Heart right ventricle (tissue), 16 donors: ENCODE measurements at regions not wholly inside any gene's neighbourhood (a gene's known extent, or its start where the extent isn't known, plus 50 kb on each side); places are given as distances from the start of the nearest gene placed in this dataset.
A peak's percentile ranks its signal among the peaks of the same experiment; 100 is the strongest.

ENCODE experiments used
- ATAC-seq, 8 donors: fragments of 200-7000 bp; cut with Tn5 transposase; one replicate each; pipeline ENCODE4 v1.9.1; 2020; ENCODE audit warnings: mild to moderate bottlenecking in 8 of 8, moderate library complexity in 8 of 8, moderate number of reproducible peaks in 1 of 8
- DNase-seq, 2 donors: peaks; one replicate each; pipeline ENCODE4 v3.0.0-alpha.2; 2020
- H3K27ac ChIP-seq, 10 donors: fragments of 200-600 bp; sonication (generic) in 2 of 10; one replicate each; pipeline versions ENCODE4 v1.5.0 to v1.8.0; 2020 to 2022; ENCODE audit warnings: mild to moderate bottlenecking in 3 of 10
- H3K27me3 ChIP-seq, 7 donors: fragments of 200-600 bp; one replicate each; pipeline ENCODE4 v1.8.0; 2021 to 2022; ENCODE audit warnings: mild to moderate bottlenecking in 2 of 7
- H3K36me3 ChIP-seq, 9 donors: fragments of 200-600 bp; sonication (generic) in 1 of 9; one replicate each; pipeline versions ENCODE4 v1.5.0 to v1.8.0; 2020 to 2022; ENCODE audit warnings: mild to moderate bottlenecking in 2 of 9
- H3K4me1 ChIP-seq, 9 donors: fragments of 200-600 bp; sonication (generic) in 1 of 9; one replicate each; pipeline versions ENCODE4 v1.5.0 to v1.8.0; 2020 to 2022; ENCODE audit warnings: mild to moderate bottlenecking in 4 of 9
- H3K4me3 ChIP-seq, 10 donors: fragments of 200-600 bp; sonication (generic) in 2 of 10; one replicate each; pipeline versions ENCODE4 v1.5.0 to v1.8.0; 2020 to 2022; ENCODE audit warnings: mild to moderate bottlenecking in 7 of 10, moderate library complexity in 2 of 10
- H3K9me3 ChIP-seq, 11 donors: fragments of 200-600 bp in 10 of 11; sonication (generic) in 2 of 11; one replicate each; pipeline versions ENCODE4 v1.5.0 to v1.8.0; 2013 to 2022; ENCODE audit warnings: mild to moderate bottlenecking in 2 of 11, control low read depth in 1 of 11, moderate library complexity in 1 of 11
- CTCF ChIP-seq, 9 donors: fragments of 200-600 bp; sonication (generic) in 2 of 9; IDR thresholded peaks; one replicate each; pipeline versions ENCODE4 v1.5.0 to v1.8.0; 2021 to 2022; ENCODE audit warnings: antibody characterized with exemption in 9 of 9, mild to moderate bottlenecking in 5 of 9, moderate library complexity in 1 of 9
- WGBS, 2 donors: extraction: QIAGEN DNeasy Blood & Tissue Kit; methylation state at CpG; one replicate each; pipeline ENCODE4 v1.1.7; 2013; ENCODE audit warnings: inconsistent platforms in 1 of 2; 5-methylcytosine and 5-hydroxymethylcytosine counted together
- intact Hi-C, 10 donors: fragments of 100-400 bp; cut with DNase I; formaldehyde crosslinking; loops; one replicate each; pipeline versions ENCODE4 v1.11.1 to v1.14.2; 2022
- donor health status: Arrhythmogenic right ventricular cardiomyopathy.
- donor health status: ischemic (EF 13 %, LVEDD 7.1; RV severe dilation, severe dysfunction).
- donor health status: healthy with polysubstance abuse.
- donor health status: DM: no; HTN: yes; CAD: no.
- donor health status: DM: no; HTN: no; CAD: no.
- donor health status: ischemic (EF 25% LVEDD 6.9; RV normal size, moderate dysfunction).
- donor health status: ischemic (EF 25% LVEDD 5.7; RV mildly dilated, moderate dysfunction).
- donor health status: healthy.
- donor health status: DM: yes; HTN: yes; CAD: no.
- donor health status: Ischemic cardiomyopathy.
- donor health status: ischemic (EF 35%, LVEDD 5.7; RV mildly dilated, moderate dysfunction).
- donor health status: nonischemic (EF 11% LVEDD 7.7; RV severe dilation, severe dysfunction).
- donor health status: DM: yes; HTN: yes; CAD: no.
- donor health status: PGD.
- donor health status: ischemic (EF 29% LVEDD 5.4; RV normal size, mild dysfunction).
- donor health status: nonischemic (EF 23%, LVEDD 6.1; RV moderate dilation, normal function).

- TF ChIP-seq CTCF (IDR thresholded peaks at IDR 0.05) = no peak
- Histone ChIP-seq H3K4me3 (no peak overlapping the region), H3K27ac (no peak overlapping the region), H3K27me3 (peaks cover 0 to 41% (median 5%) of the 10 kb centered on the region in 7 donors), H3K4me1 (peaks cover 0 to 13% (median 0%) of the 10 kb centered on the region in 9 donors), H3K9me3 (no peaks in the 10 kb centered on the region), H3K36me3 (no peaks in the 10 kb centered on the region)
- 75 to 77% methylated on average over 15 of the region's 15 CpGs for WGBS, 2 donors
- no peak for DNase-seq
- intact Hi-C loops = loop anchor here in 1 of 10 donors (10.0 kb wide), 1 partner anchor 107 kb away; no protein-coding TSS in a partner anchor
- ATAC-seq = no peak
These were observed 326.3 kb upstream of the MYT1L start for GRCh38 chr2:2657121-2657962.

GRCh38 chr2:2656115-2657011, 325.3 kb upstream of the MYT1L start:
- ATAC-seq (peak in 1 of 8 donors; percentile 28), DNase-seq (no peak)
- no peaks in the 10 kb centered on the region for H3K9me3 ChIP-seq
- WGBS, 2 donors = 23 to 27% methylated on average over 21 of the region's 21 CpGs
- TF ChIP-seq CTCF (IDR thresholded peaks at IDR 0.05) = no peak
- no peaks in the 10 kb centered on the region for H3K36me3 ChIP-seq
- H3K4me3 ChIP-seq = no peak overlapping the region
- H3K27me3 ChIP-seq = peaks cover 0 to 41% (median 5%) of the 10 kb centered on the region in 7 donors
- peaks cover 0 to 13% (median 0%) of the 10 kb centered on the region in 9 donors for H3K4me1 ChIP-seq
- intact Hi-C loops = loop anchor here in 1 of 10 donors (10.0 kb wide), 1 partner anchor 108 kb away; no protein-coding TSS in a partner anchor
- no peak overlapping the region for H3K27ac ChIP-seq

GRCh38 chr2:2655453-2656114, 324.5 kb upstream of the MYT1L start:
- Histone ChIP-seq H3K36me3 (no peaks in the 10 kb centered on the region), H3K27ac (no peak overlapping the region), H3K4me3 (no peak overlapping the region), H3K27me3 (peaks cover 0 to 41% (median 5%) of the 10 kb centered on the region in 7 donors), H3K9me3 (no peaks in the 10 kb centered on the region), H3K4me1 (peaks cover 0 to 13% (median 0%) of the 10 kb centered on the region in 9 donors)
- WGBS, 2 donors = 49 to 52% methylated on average over 8 of the region's 8 CpGs
- TF ChIP-seq CTCF (IDR thresholded peaks at IDR 0.05) = no peak
- intact Hi-C loops = loop anchor here in 1 of 10 donors (10.0 kb wide), 1 partner anchor 109 kb away; no protein-coding TSS in a partner anchor
- DNase-seq (no peak), ATAC-seq (no peak)
